NK-92 treated with Interleukin-12 subunit alpha and Interleukin-12 subunit beta, amount 100 ng/mL, for 24 hours (cell line): ENCODE measurements at regions not wholly inside any gene's neighbourhood (a gene's known extent, or its start where the extent isn't known, plus 50 kb on each side); places are given as distances from the start of the nearest gene placed in this dataset.

ENCODE experiments used
- DNase-seq: peaks from one replicate; lab custom pipeline; 2025; lab: John Stamatoyannopoulos, UW

- no peak for DNase-seq
These were observed 52.5 kb upstream of the C9orf72 start for GRCh38 chr9:27625751-27626150.

GRCh38 chr9:27626244-27627187 is 53.2 kb upstream of the C9orf72 start:
- no peak for DNase-seq

GRCh38 chr9:27627188-27627564 is 53.9 kb upstream of the C9orf72 start:
- no peak for DNase-seq

GRCh38 chr9:27628311-27628710 is 55.0 kb upstream of the C9orf72 start:
- no peak for DNase-seq

GRCh38 chr9:27629425-27629824 is 56.1 kb upstream of the C9orf72 start:
- DNase-seq, result no peak

- DNase-seq, result no peak
These were observed 59.0 kb upstream of the C9orf72 start for GRCh38 chr9:27632254-27632653.

- no peak for DNase-seq
These were observed 60.5 kb upstream of the C9orf72 start for GRCh38 chr9:27633764-27634163.

GRCh38 chr9:27634879-27635278 is 61.6 kb upstream of the C9orf72 start:
- no peak for DNase-seq

GRCh38 chr9:27638716-27639115 is 65.4 kb upstream of the C9orf72 start:
- no peak for DNase-seq

- DNase-seq, result no peak
These were observed 72.0 kb upstream of the C9orf72 start for GRCh38 chr9:27645161-27645840.

GRCh38 chr9:27653246-27653645 is 80.0 kb upstream of the C9orf72 start:
- no peak for DNase-seq

GRCh38 chr9:27653957-27654356 is 80.7 kb upstream of the C9orf72 start:
- DNase-seq, result no peak

- DNase-seq, result no peak
These were observed 81.5 kb upstream of the C9orf72 start for GRCh38 chr9:27654629-27655285.

GRCh38 chr9:27655441-27655840 is 82.2 kb upstream of the C9orf72 start:
- no peak for DNase-seq

- no peak for DNase-seq
These were observed 85.7 kb upstream of the C9orf72 start for GRCh38 chr9:27659001-27659400.

- DNase-seq, result no peak
These were observed 86.3 kb upstream of the C9orf72 start for GRCh38 chr9:27659571-27659970.

- no peak for DNase-seq
These were observed 86.9 kb upstream of the C9orf72 start for GRCh38 chr9:27660148-27660547.

- no peak for DNase-seq
These were observed 90.2 kb upstream of the C9orf72 start for GRCh38 chr9:27663526-27663925.

- DNase-seq, result no peak
These were observed 91.0 kb upstream of the C9orf72 start for GRCh38 chr9:27664121-27664779.

GRCh38 chr9:27665136-27665535 is 91.9 kb upstream of the C9orf72 start:
- no peak for DNase-seq

GRCh38 chr9:27668280-27668679 is 95.0 kb upstream of the C9orf72 start:
- no peak for DNase-seq

- no peak for DNase-seq
These were observed 98.4 kb upstream of the C9orf72 start for GRCh38 chr9:27671636-27672035.
